ENCODE measurements at regions not wholly inside any gene's neighbourhood (a gene's known extent, or its start where the extent isn't known, plus 50 kb on each side); places are given as distances from the start of the nearest gene placed in this dataset.
"Not testable (repeated sequence)": the region's sequence is repeated elsewhere in the genome, so short reads cannot be mapped to it uniquely, and the experiment has no call there.

DNA sequence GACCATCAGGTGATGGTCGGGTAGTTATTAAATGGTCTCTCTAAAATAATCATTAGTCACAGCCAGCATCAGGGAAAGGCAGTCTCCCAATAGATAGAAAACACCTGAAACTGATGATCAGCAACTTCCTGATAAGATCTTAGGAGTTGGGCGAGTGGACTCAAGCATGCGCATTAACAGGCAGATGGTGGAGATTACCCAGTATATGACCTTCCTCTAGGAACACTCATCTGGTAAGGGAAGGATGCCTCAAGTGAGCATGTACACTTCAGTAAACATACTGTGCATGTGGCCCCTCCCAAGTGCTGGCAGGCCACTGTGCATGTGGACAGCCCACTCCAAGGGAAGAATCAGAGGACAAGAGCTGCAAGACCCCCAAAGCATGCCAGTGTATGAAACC, 105.9 kb downstream of the ABCC12 start:
- Mint-ChIP-seq H3K4me3 (no peak overlapping the region), H3K27ac (no peak overlapping the region), H3K36me3 (ENCODE audit: insufficient read depth) (no peaks in the 10 kb centered on the region), H3K4me1 (ENCODE audit: low read depth in 2 of 2) (peaks cover 0 to 3% of the 10 kb centered on the region in 2 donors), H3K27me3 (peaks cover 27 to 59% of the 10 kb centered on the region in 2 donors), H3K9me3 (no peaks in the 10 kb centered on the region)
- ATAC-seq (replicated peaks) (no peak), DNase-seq (no peak)

DNA sequence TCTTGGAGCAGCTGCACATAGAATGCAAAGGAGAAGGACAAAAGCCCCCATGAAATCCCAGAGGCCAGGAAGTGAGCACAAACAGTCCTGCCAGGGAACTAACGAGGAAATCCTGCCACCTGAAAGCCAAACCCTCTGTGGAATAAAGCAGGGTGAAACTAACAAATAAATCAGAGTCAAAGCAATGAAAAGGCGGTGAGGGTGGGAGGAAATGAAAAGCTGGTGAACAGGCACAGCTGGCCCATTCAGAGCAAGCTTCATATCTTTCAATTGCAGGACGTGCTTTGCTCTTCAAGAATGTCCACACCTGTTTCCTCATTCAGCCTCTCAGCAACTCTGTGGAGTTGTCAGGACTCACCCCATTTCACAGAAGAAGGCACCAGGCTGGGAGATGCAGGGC, 108.1 kb downstream of the ABCC12 start:
- Mint-ChIP-seq H3K36me3 (ENCODE audit: insufficient read depth) (no peaks in the 10 kb centered on the region), H3K4me1 (ENCODE audit: low read depth in 2 of 2) (no peaks in the 10 kb centered on the region), H3K27me3 (peaks cover 22 to 51% of the 10 kb centered on the region in 2 donors), H3K27ac (no peak overlapping the region), H3K4me3 (no peak overlapping the region), H3K9me3 (no peaks in the 10 kb centered on the region)
- DNase-seq (no peak), ATAC-seq (replicated peaks) (no peak)

DNA sequence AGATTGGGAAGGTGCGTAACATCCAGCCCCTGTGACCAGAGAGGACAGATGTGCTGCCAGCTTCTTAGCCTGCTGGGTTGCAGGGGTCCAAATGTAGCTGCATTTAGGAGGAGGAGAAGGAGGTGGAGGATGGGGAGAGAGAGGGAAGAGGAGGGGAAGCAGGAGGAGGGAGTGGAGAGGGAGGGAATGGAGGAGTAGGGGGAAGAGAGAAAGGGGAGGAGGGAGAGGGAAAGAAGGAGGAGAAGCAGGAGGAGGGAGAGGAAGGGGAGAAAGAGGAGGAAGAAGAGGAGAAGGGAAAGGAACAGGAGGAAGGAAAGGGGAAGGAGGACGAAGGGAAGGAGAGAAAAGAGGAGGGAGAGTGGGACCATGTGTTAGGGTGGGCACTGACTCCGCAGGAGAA, 108.6 kb downstream of the ABCC12 start:
- Mint-ChIP-seq H3K9me3 (no peaks in the 10 kb centered on the region), H3K27me3 (peaks cover 19 to 46% of the 10 kb centered on the region in 2 donors), H3K4me1 (ENCODE audit: low read depth in 2 of 2) (no peaks in the 10 kb centered on the region), H3K36me3 (ENCODE audit: insufficient read depth) (no peaks in the 10 kb centered on the region), H3K4me3 (no peak overlapping the region), H3K27ac (no peak overlapping the region)
- DNase-seq (no peak), ATAC-seq (replicated peaks) (no peak)

DNA sequence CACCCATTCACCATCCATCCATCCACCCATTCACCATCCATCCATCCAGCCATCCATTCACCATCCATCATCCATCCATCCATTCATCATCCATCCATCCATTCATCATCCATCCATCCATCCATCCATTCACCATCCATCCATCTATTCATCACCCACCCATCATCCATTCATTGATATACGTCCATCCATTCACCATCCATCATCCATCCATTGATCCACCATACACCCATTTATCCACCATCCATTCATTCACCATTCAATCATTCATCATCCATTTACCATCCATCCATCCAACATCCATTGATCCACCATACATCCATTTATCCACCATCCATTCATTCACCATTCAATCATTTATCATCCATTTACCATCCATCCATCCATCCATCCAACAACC, 111.7 kb downstream of the ABCC12 start:
- Mint-ChIP-seq H3K36me3 (ENCODE audit: insufficient read depth) (no peaks in the 10 kb centered on the region), H3K4me1 (ENCODE audit: low read depth in 2 of 2) (no peaks in the 10 kb centered on the region), H3K4me3 (no peak overlapping the region), H3K9me3 (no peaks in the 10 kb centered on the region), H3K27ac (no peak overlapping the region), H3K27me3 (peaks cover 20 to 24% of the 10 kb centered on the region in 2 donors)
- ATAC-seq (replicated peaks) (no peak), DNase-seq (no peak)

DNA sequence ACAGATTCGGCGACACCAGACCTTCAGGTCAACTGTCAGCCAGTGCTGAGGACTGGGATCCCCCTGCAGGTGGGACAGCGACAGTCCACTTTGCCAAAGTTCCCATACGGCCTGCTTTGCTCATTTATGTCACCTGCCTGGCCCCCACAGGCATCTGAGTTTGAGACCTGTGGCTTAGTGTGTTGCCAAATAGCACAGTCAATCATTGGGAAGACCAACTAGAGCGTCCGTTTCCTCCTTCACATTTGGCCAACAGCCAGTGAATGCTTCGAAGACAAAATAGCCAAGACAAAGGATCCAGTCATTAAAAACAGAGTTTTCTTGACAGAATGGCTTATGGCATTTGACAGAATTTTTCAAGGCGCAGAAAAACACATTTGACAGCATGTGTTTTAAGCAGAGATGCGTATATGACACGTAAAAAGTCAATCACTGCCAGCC, 113.8 kb downstream of the ABCC12 start:
- DNase-seq (no peak), ATAC-seq (replicated peaks) (no peak)
- no peaks in the 10 kb centered on the region for H3K36me3 Mint-ChIP-seq (ENCODE audit: insufficient read depth)
- no peak overlapping the region for H3K27ac Mint-ChIP-seq
- H3K4me3 Mint-ChIP-seq = no peak overlapping the region
- H3K4me1 Mint-ChIP-seq (ENCODE audit: low read depth in 2 of 2) = no peaks in the 10 kb centered on the region
- no peaks in the 10 kb centered on the region for H3K9me3 Mint-ChIP-seq
- H3K27me3 Mint-ChIP-seq = peaks cover 15 to 20% of the 10 kb centered on the region in 2 donors

DNA sequence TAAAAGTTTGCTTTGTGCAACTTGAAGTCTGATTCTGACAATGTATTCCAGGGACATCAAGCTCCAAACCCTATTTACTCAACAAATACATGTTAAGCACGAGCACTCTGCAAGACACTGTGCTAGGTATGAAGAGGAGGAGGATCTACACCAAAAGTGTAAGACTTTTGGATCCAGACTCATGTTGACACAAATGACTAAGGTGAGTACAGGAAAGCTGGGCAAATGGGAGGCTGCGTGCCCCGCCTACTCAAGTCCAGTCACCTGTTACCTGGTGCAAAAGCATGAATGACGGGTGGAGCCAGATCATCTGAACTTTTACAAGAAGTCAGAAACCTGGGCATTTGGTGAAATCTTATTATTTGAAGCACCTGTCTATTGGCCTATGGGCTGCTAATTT, 120.7 kb downstream of the ABCC12 start:
- peaks cover 0 to 3% of the 10 kb centered on the region in 2 donors for H3K9me3 Mint-ChIP-seq
- peaks cover 6 to 31% of the 10 kb centered on the region in 2 donors for H3K27me3 Mint-ChIP-seq
- H3K27ac Mint-ChIP-seq = no peak overlapping the region
- DNase-seq (no peak), ATAC-seq (replicated peaks) (no peak)
- H3K4me3 Mint-ChIP-seq = no peak overlapping the region
- H3K36me3 Mint-ChIP-seq (ENCODE audit: insufficient read depth) = no peaks in the 10 kb centered on the region
- H3K4me1 Mint-ChIP-seq (ENCODE audit: low read depth in 2 of 2) = no peaks in the 10 kb centered on the region

DNA sequence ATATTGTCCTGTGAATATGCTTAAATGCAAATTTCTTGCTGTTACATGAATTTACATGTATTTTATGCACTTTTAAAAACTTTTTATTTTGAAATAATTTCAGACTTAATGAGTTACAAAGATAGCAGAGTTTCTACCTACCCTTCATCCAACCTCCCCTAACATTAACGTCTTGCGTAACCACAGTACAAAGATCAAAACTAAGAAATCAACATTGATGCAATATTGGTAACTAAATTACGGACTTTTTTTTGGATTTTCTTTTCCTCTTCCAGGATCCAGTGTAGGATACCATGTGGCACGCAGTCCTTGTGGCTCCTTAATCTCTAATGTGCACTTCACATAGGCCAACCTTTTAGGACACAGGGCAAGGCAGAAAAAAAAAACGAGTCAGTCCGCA, 124.9 kb downstream of the ABCC12 start:
- Mint-ChIP-seq H3K27ac (no peak overlapping the region), H3K4me1 (ENCODE audit: low read depth in 2 of 2) (no peaks in the 10 kb centered on the region), H3K27me3 (peaks cover under 1 to 33% of the 10 kb centered on the region in 2 donors), H3K4me3 (no peak overlapping the region), H3K9me3 (peaks cover 0 to 3% of the 10 kb centered on the region in 2 donors), H3K36me3 (ENCODE audit: insufficient read depth) (no peaks in the 10 kb centered on the region)
- DNase-seq (no peak), ATAC-seq (replicated peaks) (no peak)

DNA sequence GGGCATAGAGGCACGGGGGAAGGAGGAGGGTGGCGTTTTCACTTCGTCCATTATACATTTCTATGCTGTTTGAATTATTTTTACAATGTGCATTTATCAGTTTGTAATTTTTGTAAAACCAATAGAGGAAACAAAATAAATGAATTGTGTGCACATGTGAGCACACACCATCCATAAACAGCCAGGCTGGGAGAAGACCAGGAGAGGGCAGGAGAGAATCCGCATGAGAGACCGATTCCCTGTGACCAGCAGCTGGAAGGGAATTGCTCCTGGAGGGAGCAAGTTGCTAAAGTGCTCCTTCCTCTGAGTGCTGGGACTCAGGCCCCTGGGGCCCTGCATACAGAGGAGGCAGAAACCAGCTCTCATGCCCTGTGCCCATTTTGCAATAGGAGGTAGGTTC, 126.0 kb downstream of the ABCC12 start:
- Mint-ChIP-seq H3K36me3 (ENCODE audit: insufficient read depth) (no peaks in the 10 kb centered on the region), H3K9me3 (peaks cover 0 to 3% of the 10 kb centered on the region in 2 donors), H3K27me3 (peaks cover 0 to 36% of the 10 kb centered on the region in 2 donors), H3K4me3 (no peak overlapping the region), H3K27ac (no peak overlapping the region), H3K4me1 (ENCODE audit: low read depth in 2 of 2) (no peaks in the 10 kb centered on the region)
- DNase-seq (no peak), ATAC-seq (replicated peaks) (no peak)

DNA sequence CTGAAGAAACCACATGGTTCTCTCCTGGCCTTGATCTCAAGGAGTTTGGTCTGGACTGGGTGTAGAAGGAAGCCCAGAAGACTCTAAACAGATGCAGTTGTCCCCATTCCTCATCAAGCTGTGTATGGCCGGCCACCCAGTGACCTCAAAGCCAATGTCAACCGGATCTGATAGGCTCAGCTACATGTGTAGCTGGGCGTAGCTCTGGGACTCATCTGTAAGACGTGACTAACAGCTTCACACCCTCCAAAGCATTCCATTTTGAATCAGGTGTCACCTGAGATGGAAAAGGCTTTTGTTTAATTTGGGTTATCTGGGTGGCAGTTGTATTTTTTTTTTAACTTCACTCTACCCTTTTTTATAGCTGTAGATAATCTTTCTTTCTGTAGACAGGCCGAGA, 130.4 kb downstream of the ABCC12 start:
- DNase-seq = no peak
- Mint-ChIP-seq H3K27ac (no peak overlapping the region), H3K4me3 (no peak overlapping the region), H3K36me3 (ENCODE audit: insufficient read depth) (no peaks in the 10 kb centered on the region), H3K27me3 (peaks cover 0 to 41% of the 10 kb centered on the region in 2 donors), H3K9me3 (no peaks in the 10 kb centered on the region), H3K4me1 (ENCODE audit: low read depth in 2 of 2) (no peaks in the 10 kb centered on the region)
- ATAC-seq (replicated peaks) = no peak

DNA sequence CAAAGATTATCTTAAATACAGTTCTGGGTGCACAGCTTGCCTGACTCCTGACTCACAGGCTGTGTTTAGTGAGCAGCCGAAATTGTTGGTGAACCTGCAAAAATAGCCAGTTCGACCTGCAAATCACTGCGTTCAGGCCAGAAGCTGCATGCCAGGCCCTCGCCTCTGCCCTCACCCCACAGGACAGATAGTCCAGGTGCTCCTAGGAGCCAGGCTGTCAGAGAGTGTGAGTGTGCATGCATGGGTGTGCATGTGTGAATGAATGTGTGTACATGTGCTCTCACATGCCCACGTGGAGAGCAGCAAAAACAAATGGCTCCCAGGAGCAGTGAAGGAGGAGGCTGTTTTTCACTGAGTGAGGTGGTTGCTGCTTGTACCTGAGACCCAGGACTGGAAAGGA, 131.8 kb downstream of the ABCC12 start:
- Mint-ChIP-seq H3K9me3 (no peaks in the 10 kb centered on the region), H3K27ac (no peak overlapping the region), H3K4me1 (ENCODE audit: low read depth in 2 of 2) (no peaks in the 10 kb centered on the region), H3K27me3 (peaks cover 0 to 41% of the 10 kb centered on the region in 2 donors), H3K36me3 (ENCODE audit: insufficient read depth) (no peaks in the 10 kb centered on the region), H3K4me3 (no peak overlapping the region)
- ATAC-seq (replicated peaks) = no peak
- no peak for DNase-seq

DNA sequence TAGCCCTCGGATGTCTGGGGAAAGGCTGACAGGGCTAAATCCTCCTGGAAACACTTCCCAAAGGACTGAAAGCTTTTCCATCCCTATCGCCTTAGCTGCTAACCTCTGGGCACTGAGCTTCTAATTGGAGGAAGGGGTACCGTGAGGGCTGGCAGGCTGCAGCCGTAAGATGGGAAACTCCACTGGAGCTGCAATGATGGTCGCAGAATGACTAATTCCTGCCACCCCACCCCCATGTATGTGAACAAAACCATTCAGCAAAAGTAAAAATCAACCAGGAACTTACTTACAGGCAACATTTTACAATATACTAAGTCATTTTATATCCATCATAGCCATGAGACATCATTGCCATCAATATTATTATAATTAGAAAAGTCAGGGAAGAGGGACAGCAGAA, 133.3 kb downstream of the ABCC12 start:
- no peak overlapping the region for H3K27ac Mint-ChIP-seq
- no peaks in the 10 kb centered on the region for H3K36me3 Mint-ChIP-seq (ENCODE audit: insufficient read depth)

DNA sequence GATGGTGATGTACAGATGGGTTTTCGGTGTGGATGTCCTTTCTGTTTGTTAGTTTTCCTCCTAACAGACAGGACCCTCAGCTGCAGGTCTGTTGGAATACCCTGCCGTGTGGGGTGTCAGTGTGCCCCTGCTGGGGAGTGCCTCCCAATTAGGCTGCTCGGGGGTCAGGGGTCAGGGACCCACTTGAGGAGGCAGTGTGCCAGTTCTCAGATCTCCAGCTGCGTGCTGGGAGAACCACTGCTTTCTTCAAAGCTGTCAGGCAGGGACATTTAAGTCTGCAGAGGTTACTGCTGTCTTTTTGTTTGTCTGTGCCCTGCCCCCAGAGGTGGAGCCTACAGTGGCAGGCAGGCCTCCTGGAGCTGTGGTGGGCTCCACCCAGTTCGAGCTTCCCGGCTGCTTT, 135.2 kb downstream of the ABCC12 start:
- H3K4me3 Mint-ChIP-seq; ATAC-seq (replicated peaks); H3K36me3 Mint-ChIP-seq (ENCODE audit: insufficient read depth); H3K27ac Mint-ChIP-seq; H3K4me1 Mint-ChIP-seq (ENCODE audit: low read depth in 2 of 2); H3K9me3 Mint-ChIP-seq; DNase-seq: not testable (repeated sequence)
- peaks cover 0 to 23% of the 10 kb centered on the region in 2 donors for H3K27me3 Mint-ChIP-seq

More for the DNA sequence above, 133.3 kb downstream of the ABCC12 start:
- no peaks in the 10 kb centered on the region for H3K4me1 Mint-ChIP-seq (ENCODE audit: low read depth in 2 of 2)
- no peak for ATAC-seq (replicated peaks)
- no peaks in the 10 kb centered on the region for H3K9me3 Mint-ChIP-seq
- peaks cover 0 to 41% of the 10 kb centered on the region in 2 donors for H3K27me3 Mint-ChIP-seq
- no peak overlapping the region for H3K4me3 Mint-ChIP-seq
- no peak for DNase-seq

DNA sequence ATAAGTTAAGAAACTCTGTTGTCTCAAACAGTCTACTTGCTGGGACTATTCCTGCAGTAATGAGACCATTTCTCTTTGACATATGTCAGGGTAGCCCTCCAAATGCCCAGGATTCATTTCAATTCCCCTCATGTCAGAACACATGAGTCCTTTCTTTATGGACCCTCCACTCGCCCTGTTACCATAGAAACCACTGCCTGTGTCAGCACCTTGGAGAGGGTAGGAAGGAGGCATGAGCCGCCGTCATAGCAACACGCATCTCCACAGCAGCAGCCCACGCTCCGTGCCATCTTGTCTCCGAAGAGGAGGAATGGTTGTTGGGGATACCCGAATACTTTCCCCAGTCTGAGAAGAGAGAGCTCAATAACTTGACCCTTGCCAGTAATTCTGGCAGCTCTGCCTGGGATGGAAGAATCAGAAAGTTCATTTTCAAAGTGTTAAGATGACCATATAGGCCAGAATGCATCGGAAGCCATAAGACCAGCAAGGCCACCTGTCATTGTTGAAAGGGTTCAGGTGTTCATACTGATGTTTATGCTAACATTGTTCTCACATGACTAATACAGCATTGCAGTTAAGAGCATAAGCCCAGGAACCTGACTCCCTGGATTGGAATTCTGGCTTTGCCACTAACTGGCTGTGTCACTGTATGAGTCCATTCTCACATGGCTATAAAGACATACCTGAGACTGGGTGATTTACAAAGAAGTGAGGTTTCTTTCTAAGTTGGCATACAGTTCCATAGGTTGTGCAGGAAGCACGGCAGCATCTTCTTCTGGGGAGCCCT, 141.3 kb downstream of the ABCC12 start:
- ATAC-seq (replicated peaks) (no peak), DNase-seq (no peak)
- Mint-ChIP-seq H3K27ac (no peak overlapping the region), H3K9me3 (peaks cover 0 to 12% of the 10 kb centered on the region in 2 donors), H3K27me3 (no peaks in the 10 kb centered on the region), H3K36me3 (ENCODE audit: insufficient read depth) (no peaks in the 10 kb centered on the region), H3K4me3 (no peak overlapping the region), H3K4me1 (ENCODE audit: low read depth in 2 of 2) (no peaks in the 10 kb centered on the region)

DNA sequence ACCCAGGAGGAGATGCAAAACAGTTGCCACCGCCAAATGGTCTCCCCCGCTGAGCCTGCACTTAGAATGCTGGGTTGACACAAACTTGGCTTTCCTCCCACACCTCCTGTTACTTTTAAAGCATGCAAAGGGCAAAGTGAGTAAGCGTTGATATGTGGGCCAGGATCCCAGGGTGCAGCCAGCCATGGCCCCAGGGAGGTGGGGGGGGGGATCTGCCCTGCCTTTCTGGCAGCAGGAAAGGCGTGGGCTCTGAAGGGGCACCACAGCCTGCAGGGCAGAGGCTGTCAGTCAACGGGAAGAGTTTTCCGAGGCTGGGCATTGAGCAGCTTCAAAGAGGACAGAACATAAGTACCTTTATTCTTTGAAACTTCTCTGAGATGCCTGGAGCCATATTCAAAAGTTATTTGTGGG, 142.3 kb downstream of the ABCC12 start:
- Mint-ChIP-seq H3K9me3 (peaks cover 0 to 12% of the 10 kb centered on the region in 2 donors), H3K4me1 (ENCODE audit: low read depth in 2 of 2) (no peaks in the 10 kb centered on the region), H3K4me3 (no peak overlapping the region), H3K27me3 (no peaks in the 10 kb centered on the region), H3K36me3 (ENCODE audit: insufficient read depth) (no peaks in the 10 kb centered on the region), H3K27ac (no peak overlapping the region)
- ATAC-seq (replicated peaks) (no peak), DNase-seq (no peak)
